Right lobe of liver (tissue), 4 donors: ENCODE measurements at regions not wholly inside any gene's neighbourhood (a gene's known extent, or its start where the extent isn't known, plus 50 kb on each side); places are given as distances from the start of the nearest gene placed in this dataset.

Source experiments
- CTCF ChIP-seq, 4 donors: fragments of 200-600 bp in 3 of 4; fragments of 450-650 bp in 1 of 4; IDR thresholded peaks; one replicate each; pipeline versions ENCODE4 v1.5.1 to v1.8.0; 2016 to 2022; ENCODE audit warnings: antibody characterized with exemption in 4 of 4, mild to moderate bottlenecking in 2 of 4
- POLR2A ChIP-seq: fragments of 450-650 bp; IDR thresholded peaks from one replicate; pipeline ENCODE4 v1.6.1; 2017; ENCODE audit warnings: antibody characterized with exemption, mild to moderate bottlenecking
- donor health status: DM: no; HTN: no; CAD: no.
- donor health status: DM: no; HTN: no; CAD: no.
- donor health status: DM: no; HTN: yes; CAD: no.

GRCh38 chr3:181906338-181906737 lies 194.6 kb downstream of the SOX2 start:
- TF ChIP-seq CTCF (IDR thresholded peaks at IDR 0.05) (no peak), POLR2A (no peak)
